ENCODE measurements at regions not wholly inside any gene's neighbourhood (a gene's known extent, or its start where the extent isn't known, plus 50 kb on each side); places are given as distances from the start of the nearest gene placed in this dataset.

- DNase-seq: no peak
Measured at GRCh38 chr13:22252281-22252830, 581.5 kb downstream of the FGF9 start.

GRCh38 chr13:22253107-22253506 is 582.2 kb downstream of the FGF9 start:
- no peak for DNase-seq

GRCh38 chr13:22256111-22256639 is 585.3 kb downstream of the FGF9 start:
- DNase-seq: no peak

DNA sequence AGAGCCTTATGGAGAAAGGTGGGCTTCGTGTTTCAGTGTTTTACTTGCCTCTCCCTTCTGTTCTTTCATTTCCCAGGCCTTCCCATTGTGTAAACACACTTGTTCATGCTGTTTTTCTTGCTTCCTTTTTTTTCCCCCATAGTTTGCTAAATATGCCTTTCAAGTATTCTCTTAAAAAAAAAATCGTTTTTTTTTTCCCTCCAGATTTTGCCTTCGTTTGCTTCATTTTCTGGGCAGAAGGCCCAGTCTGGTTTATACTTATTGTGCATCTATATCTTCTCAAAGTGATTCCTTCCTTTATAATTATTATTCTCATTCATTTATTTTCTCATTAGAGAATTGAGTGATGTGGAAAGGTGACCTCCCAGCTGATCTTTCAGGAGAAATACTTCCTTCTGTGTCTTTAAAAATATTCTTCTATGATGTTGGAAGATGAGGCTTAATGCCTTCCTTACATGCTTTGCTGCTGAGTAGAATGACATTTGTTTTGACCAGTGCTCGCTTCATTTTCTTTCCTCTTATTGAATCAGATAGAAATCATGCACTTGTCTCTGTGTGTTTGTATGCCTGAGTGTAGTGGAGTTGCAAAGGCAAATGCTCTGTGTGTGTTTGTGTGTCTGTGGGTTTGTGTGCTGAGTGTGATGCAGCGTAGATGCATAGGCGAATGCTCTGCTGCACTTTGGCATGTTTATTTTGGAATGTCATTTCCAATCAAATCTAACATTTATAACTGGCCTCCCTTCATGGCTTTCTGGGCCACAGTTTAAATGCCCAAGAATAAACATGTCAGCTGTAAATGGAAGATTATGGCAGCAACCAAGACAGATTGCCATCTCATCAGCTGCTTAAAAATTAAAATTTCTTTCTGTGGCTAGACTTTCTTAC is 591.4 kb downstream of the FGF9 start:
- DNase-seq: no peak

GRCh38 chr13:22263185-22263584 is 592.3 kb downstream of the FGF9 start:
- DNase-seq: no peak

DNA sequence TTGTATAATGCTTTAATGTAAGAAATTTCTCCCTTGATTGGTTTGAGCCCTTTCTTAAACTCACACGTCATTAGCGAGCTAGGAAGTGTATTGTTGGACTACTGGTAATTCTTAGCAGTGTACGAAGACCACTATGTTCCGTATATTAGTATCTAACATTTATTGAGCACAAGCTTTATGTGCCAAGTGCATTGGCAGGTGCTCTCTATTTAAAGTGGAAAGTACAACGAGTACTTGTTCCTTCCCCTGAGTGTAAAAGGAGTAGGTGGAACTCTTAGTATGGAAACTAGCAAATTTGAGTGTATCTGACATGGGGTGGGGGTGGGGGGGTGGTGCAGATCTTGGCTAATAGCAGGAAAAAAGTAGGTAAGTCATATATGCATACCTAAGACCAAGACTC is 594.7 kb downstream of the FGF9 start:
- DNase-seq: no peak

DNA sequence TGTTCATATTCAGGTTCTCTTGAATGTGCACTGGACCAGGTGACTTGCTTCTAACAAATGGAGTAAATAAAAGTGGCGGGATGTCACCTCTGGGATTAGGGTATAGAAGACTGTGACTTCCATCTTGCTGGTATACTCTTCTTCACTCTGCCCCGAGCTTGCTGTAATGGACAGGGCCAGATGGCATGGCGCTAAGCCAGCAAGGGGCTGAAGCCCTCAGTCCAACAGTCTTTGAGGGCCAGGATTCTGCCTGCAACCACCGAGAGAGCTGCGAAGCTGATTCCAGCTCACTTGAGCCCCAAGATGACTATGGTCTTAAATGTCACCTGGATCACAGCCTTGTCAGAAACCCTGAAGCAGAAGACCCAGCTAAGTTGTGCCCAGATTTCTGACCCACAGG is 600.0 kb downstream of the FGF9 start:
- DNase-seq: no peak

DNA sequence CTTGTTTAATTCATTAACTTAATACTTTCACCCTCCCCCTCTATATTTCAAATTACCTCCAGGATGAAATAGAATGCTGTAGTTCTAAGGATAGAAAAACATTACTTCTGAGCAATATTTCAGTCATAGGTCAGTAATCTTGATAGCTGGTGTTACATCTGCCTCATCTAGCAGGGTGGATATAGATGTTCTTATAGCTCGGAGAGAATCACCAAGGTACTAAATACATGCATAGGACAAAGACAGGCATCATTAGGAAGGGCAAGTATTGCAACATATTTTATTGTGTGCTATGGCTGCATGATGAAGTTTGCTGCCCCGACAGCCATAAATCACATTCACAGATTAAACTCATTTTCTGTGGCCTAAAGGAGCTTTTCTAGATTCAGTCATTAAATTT is 601.0 kb downstream of the FGF9 start:
- no peak for DNase-seq

GRCh38 chr13:22275393-22275792 is 604.5 kb downstream of the FGF9 start:
- DNase-seq: no peak

- DNase-seq: no peak
Measured at GRCh38 chr13:22276616-22277015, 605.7 kb downstream of the FGF9 start.

DNA sequence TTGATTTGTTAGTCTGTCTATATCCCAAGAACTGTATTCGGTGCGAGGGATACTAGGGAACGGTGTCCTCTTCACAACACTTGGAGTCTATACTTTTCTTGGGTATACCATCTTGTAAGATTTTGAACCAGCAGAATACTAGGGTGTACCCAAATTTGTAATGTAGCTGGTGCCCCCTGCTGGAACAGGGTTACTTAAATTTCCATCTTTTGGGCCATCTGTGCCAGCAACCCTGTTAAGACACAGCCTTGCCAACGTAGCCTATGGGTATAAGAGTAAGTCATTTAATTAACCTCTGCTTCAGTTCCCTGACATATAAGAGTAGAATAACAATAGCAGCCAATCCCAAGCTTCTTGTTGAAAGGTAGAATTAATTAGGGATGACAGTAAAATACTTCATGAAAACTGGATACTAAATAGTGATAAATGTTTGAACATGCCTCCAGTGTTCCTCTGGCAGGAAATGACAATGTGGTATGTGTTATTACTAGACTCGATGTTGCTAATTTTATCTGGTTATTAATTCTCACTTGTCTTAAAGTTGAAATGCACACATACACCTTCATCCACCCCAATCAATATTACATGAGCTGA is 607.6 kb downstream of the FGF9 start:
- DNase-seq: peak; percentile 40

- peak; percentile 43 for DNase-seq
Measured at GRCh38 chr13:22285867-22286266, 615.0 kb downstream of the FGF9 start.

- DNase-seq: peak; percentile 35
Measured at GRCh38 chr13:22286338-22286737, 615.5 kb downstream of the FGF9 start.

- DNase-seq: peak; percentile 42
Measured at GRCh38 chr13:22287343-22287920, 616.6 kb downstream of the FGF9 start.

- DNase-seq: no peak
Measured at GRCh38 chr13:22288496-22288895, 617.6 kb downstream of the FGF9 start.

- no peak for DNase-seq
Measured at GRCh38 chr13:22289711-22290110, 618.8 kb downstream of the FGF9 start.

GRCh38 chr13:22298530-22298929 is 627.7 kb downstream of the FGF9 start:
- DNase-seq: no peak

GRCh38 chr13:22311734-22312404 is 641.0 kb downstream of the FGF9 start:
- DNase-seq: peak; percentile 82

DNA sequence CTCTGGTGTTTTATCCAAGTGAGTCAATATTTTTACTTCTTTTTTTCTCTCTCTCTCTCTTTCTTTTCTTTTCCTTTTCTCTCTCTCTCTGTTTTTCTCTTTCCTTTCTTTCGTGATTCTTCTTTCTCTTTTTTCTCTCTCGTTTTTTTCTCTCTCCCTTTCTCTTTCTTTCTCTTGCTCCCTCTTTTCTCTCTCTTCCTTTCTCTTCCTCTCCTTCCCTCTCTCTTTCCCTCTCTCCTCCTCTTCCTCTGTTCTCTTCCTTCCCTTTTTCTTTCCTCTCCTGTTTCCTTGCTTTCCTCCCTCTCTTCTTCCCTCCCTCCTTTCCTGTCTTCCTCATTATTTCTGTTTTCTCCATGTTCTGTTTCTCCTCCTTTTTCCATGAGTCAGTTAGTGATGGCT is 641.5 kb downstream of the FGF9 start:
- no peak for DNase-seq

GRCh38 chr13:22316494-22317025 is 645.7 kb downstream of the FGF9 start:
- DNase-seq: no peak

DNA sequence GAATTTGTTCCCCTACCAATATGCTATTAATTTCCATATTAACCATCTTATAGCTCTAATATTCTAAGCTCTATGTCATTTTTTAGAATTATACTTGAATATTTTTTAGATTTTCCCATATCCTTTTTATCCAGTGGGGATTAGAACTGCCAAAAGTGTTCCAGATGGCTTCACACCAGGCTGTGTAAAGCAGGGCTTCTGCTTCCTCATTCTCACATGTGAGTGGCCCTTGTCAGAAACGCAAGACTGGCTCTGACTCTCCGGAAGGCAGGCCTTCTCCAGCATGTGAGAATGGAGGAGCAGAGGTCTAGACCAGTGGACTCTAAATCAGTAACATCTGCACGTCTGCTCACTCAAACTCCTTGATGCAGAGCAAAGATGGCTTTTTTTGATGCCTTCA is 650.1 kb downstream of the FGF9 start:
- no peak for DNase-seq

GRCh38 chr13:22325761-22326160 is 654.9 kb downstream of the FGF9 start:
- DNase-seq: no peak

DNA sequence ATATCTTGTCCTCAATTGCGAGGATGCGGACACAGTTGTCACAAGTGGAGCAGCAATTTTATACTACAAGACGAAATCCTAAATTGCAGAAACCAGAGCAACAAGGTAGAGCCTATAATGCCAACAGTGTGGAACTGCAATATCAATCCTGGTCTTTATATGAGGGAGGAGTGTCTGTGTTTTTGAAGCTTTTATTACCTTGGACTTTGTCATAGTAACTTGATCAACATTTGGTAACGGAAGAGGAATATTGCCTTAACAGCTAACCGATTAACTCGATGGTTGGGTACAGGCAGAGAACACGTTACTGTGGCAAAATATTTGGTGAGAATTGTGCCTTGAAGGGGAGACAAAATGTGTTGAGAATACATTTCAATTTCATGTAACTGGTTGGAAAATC is 661.5 kb downstream of the FGF9 start:
- DNase-seq: no peak

Data from femur (tissue), 1 donor.